Liver (tissue), 8 donors: ENCODE measurements at regions not wholly inside any gene's neighbourhood (a gene's known extent, or its start where the extent isn't known, plus 50 kb on each side); places are given as distances from the start of the nearest gene placed in this dataset.

Experiments used
- DNase-seq: peaks from one replicate; pipeline ENCODE4 v3.0.0-alpha.2; 2017; ENCODE audit warnings: low spot score
- H3K27ac ChIP-seq, 2 donors: one replicate each; pipeline ENCODE4 v1.7.0; 2013; ENCODE audit warnings: inconsistent platforms in 2 of 2, low read length in 2 of 2, control low read depth in 1 of 2, low read depth in 1 of 2, mild to moderate bottlenecking in 1 of 2
- H3K27me3 ChIP-seq, 4 donors: one replicate each; pipeline versions ENCODE4 v1.6.1 to v1.7.0; 2013; ENCODE audit warnings: low read length in 3 of 4, inconsistent platforms in 1 of 4, mild to moderate bottlenecking in 1 of 4, moderate library complexity in 1 of 4; ENCODE audit not compliant: control insufficient read depth in 4 of 4, insufficient read depth in 4 of 4
- H3K36me3 ChIP-seq, 4 donors: one replicate each; pipeline versions ENCODE4 v1.6.1 to v1.7.0; 2013; ENCODE audit warnings: low read length in 3 of 4, mild to moderate bottlenecking in 3 of 4, low read depth in 1 of 4, moderate library complexity in 1 of 4; ENCODE audit not compliant: control insufficient read depth in 4 of 4, insufficient read depth in 3 of 4
- H3K4me1 ChIP-seq, 4 donors: one replicate each; pipeline versions ENCODE4 v1.6.1 to v1.7.0; 2013; ENCODE audit warnings: low read length in 3 of 4, mild to moderate bottlenecking in 3 of 4, moderate library complexity in 1 of 4; ENCODE audit not compliant: control insufficient read depth in 4 of 4, insufficient read depth in 4 of 4
- H3K4me3 ChIP-seq, 3 donors: one replicate each; pipeline versions ENCODE4 v1.6.1 to v1.7.0; 2013; ENCODE audit warnings: low read length in 3 of 3, control low read depth in 1 of 3, low read depth in 1 of 3, mild to moderate bottlenecking in 1 of 3
- H3K9ac ChIP-seq, 2 donors: one replicate each; pipeline ENCODE4 v1.7.0; 2013; ENCODE audit warnings: low read length in 2 of 2, mild to moderate bottlenecking in 2 of 2, moderate library complexity in 2 of 2, control low read depth in 1 of 2, low read depth in 1 of 2
- H3K9me3 ChIP-seq, 4 donors: one replicate each; pipeline versions ENCODE4 v1.6.1 to v1.7.0; 2013; ENCODE audit warnings: low read length in 3 of 4; ENCODE audit not compliant: control insufficient read depth in 4 of 4
- EGR1 ChIP-seq, 2 donors: IDR thresholded peaks; 2 replicates each; pipeline ENCODE4 v1.6.1; 2016 to 2018; ENCODE audit warnings: antibody characterized with exemption in 2 of 2, low read depth in 2 of 2
- FOXA1 ChIP-seq: IDR thresholded peaks from 2 replicates; pipeline ENCODE4 v1.6.1; 2016; ENCODE audit warnings: antibody characterized with exemption
- FOXA2 ChIP-seq: IDR thresholded peaks from 2 replicates; pipeline ENCODE4 v1.6.1; 2016; ENCODE audit warnings: antibody characterized with exemption
- GABPA ChIP-seq, 2 donors: IDR thresholded peaks in 1 of 2; conservative IDR thresholded peaks in 1 of 2; 2 replicates each; pipeline ENCODE4 v1.6.1; 2016; ENCODE audit warnings: antibody characterized with exemption in 2 of 2, mild to moderate bottlenecking in 1 of 2, moderate library complexity in 1 of 2
- HNF4A ChIP-seq, 2 donors: conservative IDR thresholded peaks; 2 replicates each; pipeline ENCODE4 v1.6.1; 2016; ENCODE audit warnings: antibody characterized with exemption in 2 of 2, mild to moderate bottlenecking in 2 of 2
- HNF4G ChIP-seq: IDR thresholded peaks from 2 replicates; pipeline ENCODE4 v1.6.1; 2016; ENCODE audit warnings: antibody characterized with exemption
- JUND ChIP-seq, 2 donors: IDR thresholded peaks; 2 replicates each; pipeline ENCODE4 v1.6.1; 2016; ENCODE audit warnings: antibody characterized with exemption in 2 of 2
- NR2F2 ChIP-seq: IDR thresholded peaks from 2 replicates; pipeline ENCODE4 v1.6.1; 2016; ENCODE audit warnings: antibody characterized with exemption
- RAD21 ChIP-seq, 2 donors: IDR thresholded peaks; 2 replicates each; pipeline ENCODE4 v1.6.1; 2016; ENCODE audit warnings: antibody characterized with exemption in 2 of 2, mild to moderate bottlenecking in 2 of 2
- REST ChIP-seq: IDR thresholded peaks from 2 replicates; pipeline ENCODE4 v1.6.1; 2016; ENCODE audit warnings: antibody characterized with exemption, mild to moderate bottlenecking
- SP1 ChIP-seq: IDR thresholded peaks from 2 replicates; pipeline ENCODE4 v1.6.1; 2018; ENCODE audit warnings: antibody characterized with exemption, mild to moderate bottlenecking
- TAF1 ChIP-seq: conservative IDR thresholded peaks from 2 replicates; pipeline ENCODE4 v1.6.1; 2016; ENCODE audit warnings: antibody characterized with exemption, mild to moderate bottlenecking
- YY1 ChIP-seq: IDR thresholded peaks from 2 replicates; pipeline ENCODE4 v1.6.1; 2016; ENCODE audit warnings: antibody characterized with exemption, mild to moderate bottlenecking
- ZBTB33 ChIP-seq: IDR thresholded peaks from 2 replicates; pipeline ENCODE4 v1.6.1; 2016; ENCODE audit warnings: antibody characterized with exemption
- WGBS: extraction: QIAGEN DNeasy Blood & Tissue Kit; methylation state at CpG from one replicate; pipeline ENCODE4 v1.1.7; 2013; 5-methylcytosine and 5-hydroxymethylcytosine counted together
- TF ChIP-seq, protein P1 (sequence below): IDR thresholded peaks from 2 replicates; pipeline ENCODE4 v1.6.1; 2016; ENCODE audit warnings: antibody characterized with exemption
- TF ChIP-seq, protein P2 (sequence below): IDR thresholded peaks from 2 replicates; pipeline ENCODE4 v1.6.1; 2016; ENCODE audit warnings: antibody characterized with exemption
- TF ChIP-seq, protein P3 (sequence below): fragments of 150-350 bp; IDR thresholded peaks from 2 replicates; pipeline ENCODE4 v1.5.1; 2017; ENCODE audit warnings: improper control_type of control experiment, low read depth, low read length; ENCODE audit not compliant: missing input control
- donor health status: healthy.
- donor health status: healthy.
- donor health status: healthy.
- donor health status: healthy.
- donor health status: healthy.

GRCh38 chr18:71678144-71678543 lies 866.0 kb downstream of the CBLN2 start:
- no peak overlapping the region for H3K27ac ChIP-seq
- TF ChIP-seq, protein P1, sequence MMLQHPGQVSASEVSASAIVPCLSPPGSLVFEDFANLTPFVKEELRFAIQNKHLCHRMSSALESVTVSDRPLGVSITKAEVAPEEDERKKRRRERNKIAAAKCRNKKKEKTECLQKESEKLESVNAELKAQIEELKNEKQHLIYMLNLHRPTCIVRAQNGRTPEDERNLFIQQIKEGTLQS, result no peak
- TF ChIP-seq EGR1 (IDR thresholded peaks at IDR 0.05; ENCODE audit: low read depth in 2 of 2), result no peak
- no peak for TF ChIP-seq JUND (IDR thresholded peaks at IDR 0.05)
- no peak for TF ChIP-seq HNF4G
- no peak for TF ChIP-seq TAF1
- no peak for TF ChIP-seq REST
- TF ChIP-seq YY1, result no peak
- TF ChIP-seq NR2F2, result no peak
- TF ChIP-seq, protein P2, sequence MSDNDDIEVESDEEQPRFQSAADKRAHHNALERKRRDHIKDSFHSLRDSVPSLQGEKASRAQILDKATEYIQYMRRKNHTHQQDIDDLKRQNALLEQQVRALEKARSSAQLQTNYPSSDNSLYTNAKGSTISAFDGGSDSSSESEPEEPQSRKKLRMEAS, result no peak
- no peak for TF ChIP-seq GABPA (IDR thresholded peaks at IDR 0.05 in 1 of 2, conservative IDR thresholded peaks at IDR 0.05 in 1 of 2)
- no peak for TF ChIP-seq FOXA1
- H3K4me3 ChIP-seq, result no peak overlapping the region
- no peak overlapping the region for H3K9ac ChIP-seq
- H3K27me3 ChIP-seq, result peaks cover 0 to 2% (median 0%) of the 10 kb centered on the region in 4 donors
- H3K4me1 ChIP-seq, result no peaks in the 10 kb centered on the region
- no peaks in the 10 kb centered on the region for H3K9me3 ChIP-seq
- DNase-seq, result no peak
- no peaks in the 10 kb centered on the region for H3K36me3 ChIP-seq
- WGBS, result 75% methylated on average over 2 of the region's 2 CpGs

DNA sequence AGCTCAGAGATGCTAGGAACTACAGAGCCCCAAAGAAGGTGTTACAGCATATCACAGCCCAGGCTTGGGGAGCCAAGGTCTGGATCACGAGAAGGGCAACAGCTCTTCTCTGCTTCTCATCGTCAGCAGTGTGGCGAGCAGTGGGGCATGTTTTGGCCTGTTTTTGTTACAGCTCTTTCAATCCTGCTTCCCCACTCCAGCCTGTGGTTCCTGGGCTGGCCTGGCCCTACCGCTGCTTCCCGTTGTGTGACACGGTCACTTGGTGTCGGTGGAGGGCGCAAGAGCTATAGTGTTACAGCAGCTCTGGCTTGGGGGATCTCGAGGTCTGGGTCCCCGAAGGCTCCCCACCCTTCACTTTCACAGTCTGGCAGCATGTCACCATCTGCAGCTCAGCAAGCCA lies 870.2 kb downstream of the CBLN2 start:
- Histone ChIP-seq H3K4me1 (no peaks in the 10 kb centered on the region), H3K27ac (no peak overlapping the region), H3K9ac (no peak overlapping the region), H3K9me3 (no peaks in the 10 kb centered on the region), H3K27me3 (no peaks in the 10 kb centered on the region), H3K4me3 (no peak overlapping the region), H3K36me3 (no peaks in the 10 kb centered on the region)
- TF ChIP-seq RAD21 (IDR thresholded peaks at IDR 0.05) (no peak), FOXA2 (no peak), REST (no peak), TAF1 (no peak), ZBTB33 (no peak), FOXA1 (no peak), HNF4A (conservative IDR thresholded peaks at IDR 0.05) (no peak), GABPA (IDR thresholded peaks at IDR 0.05 in 1 of 2, conservative IDR thresholded peaks at IDR 0.05 in 1 of 2) (no peak), NR2F2 (no peak), YY1 (no peak), SP1 (no peak), HNF4G (no peak)
- TF ChIP-seq, protein P1, result no peak
- TF ChIP-seq, protein P2, result no peak
- TF ChIP-seq, protein P3, sequence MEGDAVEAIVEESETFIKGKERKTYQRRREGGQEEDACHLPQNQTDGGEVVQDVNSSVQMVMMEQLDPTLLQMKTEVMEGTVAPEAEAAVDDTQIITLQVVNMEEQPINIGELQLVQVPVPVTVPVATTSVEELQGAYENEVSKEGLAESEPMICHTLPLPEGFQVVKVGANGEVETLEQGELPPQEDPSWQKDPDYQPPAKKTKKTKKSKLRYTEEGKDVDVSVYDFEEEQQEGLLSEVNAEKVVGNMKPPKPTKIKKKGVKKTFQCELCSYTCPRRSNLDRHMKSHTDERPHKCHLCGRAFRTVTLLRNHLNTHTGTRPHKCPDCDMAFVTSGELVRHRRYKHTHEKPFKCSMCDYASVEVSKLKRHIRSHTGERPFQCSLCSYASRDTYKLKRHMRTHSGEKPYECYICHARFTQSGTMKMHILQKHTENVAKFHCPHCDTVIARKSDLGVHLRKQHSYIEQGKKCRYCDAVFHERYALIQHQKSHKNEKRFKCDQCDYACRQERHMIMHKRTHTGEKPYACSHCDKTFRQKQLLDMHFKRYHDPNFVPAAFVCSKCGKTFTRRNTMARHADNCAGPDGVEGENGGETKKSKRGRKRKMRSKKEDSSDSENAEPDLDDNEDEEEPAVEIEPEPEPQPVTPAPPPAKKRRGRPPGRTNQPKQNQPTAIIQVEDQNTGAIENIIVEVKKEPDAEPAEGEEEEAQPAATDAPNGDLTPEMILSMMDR, result no peak
- WGBS, result 86% methylated on average over 10 of the region's 10 CpGs
- no peak for DNase-seq
